ENCODE measurements at regions not wholly inside any gene's neighbourhood (a gene's known extent, or its start where the extent isn't known, plus 50 kb on each side); places are given as distances from the start of the nearest gene placed in this dataset.
"Not testable (repeated sequence)": the region's sequence is repeated elsewhere in the genome, so short reads cannot be mapped to it uniquely, and the experiment has no call there.

- Histone ChIP-seq H3K4me3 (no peak overlapping the region), H3K9me3 (no peaks in the 10 kb centered on the region), H3K4me1 (no peaks in the 10 kb centered on the region), H3K27me3 (ENCODE audit: low read depth) (no peaks in the 10 kb centered on the region), H3K36me3 (replicated peaks) (no peaks in the 10 kb centered on the region)
- in situ Hi-C loops (cut with MboI; ENCODE audit: low sequenced_read_pairs), result no loop called here
- DNase-seq (ENCODE audit: low spot score in 2 of 2), result no peak
Measured at GRCh38 chr2:65580824-65581223, 148.4 kb upstream of the SPRED2 start.

- Histone ChIP-seq H3K27me3 (ENCODE audit: low read depth) (no peaks in the 10 kb centered on the region), H3K4me3 (no peak overlapping the region), H3K9me3 (no peaks in the 10 kb centered on the region), H3K4me1 (peaks cover 1% of the 10 kb centered on the region; the same call in 1 of the 2 replicates), H3K36me3 (replicated peaks) (no peaks in the 10 kb centered on the region)
- in situ Hi-C loops (cut with MboI; ENCODE audit: low sequenced_read_pairs), result no loop called here
- no peak for DNase-seq (ENCODE audit: low spot score in 2 of 2)
Measured at GRCh38 chr2:65579506-65580235, 147.3 kb upstream of the SPRED2 start.

- Histone ChIP-seq H3K27me3 (ENCODE audit: low read depth) (no peaks in the 10 kb centered on the region), H3K36me3 (replicated peaks) (no peaks in the 10 kb centered on the region), H3K9me3 (no peaks in the 10 kb centered on the region), H3K4me3 (no peak overlapping the region), H3K4me1 (peaks cover 6% of the 10 kb centered on the region; the same call in 1 of the 2 replicates)
- in situ Hi-C loops (cut with MboI; ENCODE audit: low sequenced_read_pairs), result no loop called here
- DNase-seq (ENCODE audit: low spot score in 2 of 2), result no peak
Measured at GRCh38 chr2:65577654-65578053, 145.3 kb upstream of the SPRED2 start.

GRCh38 chr2:65576861-65577601 lies 144.6 kb upstream of the SPRED2 start:
- H3K9me3 ChIP-seq, result no peaks in the 10 kb centered on the region
- H3K4me1 ChIP-seq, result peaks cover 6% of the 10 kb centered on the region; the same call in 1 of the 2 replicates
- no peaks in the 10 kb centered on the region for H3K27me3 ChIP-seq (ENCODE audit: low read depth)
- no peaks in the 10 kb centered on the region for H3K36me3 ChIP-seq (replicated peaks)
- in situ Hi-C loops (cut with MboI; ENCODE audit: low sequenced_read_pairs), result no loop called here
- DNase-seq (ENCODE audit: low spot score in 2 of 2), result no peak
- H3K4me3 ChIP-seq, result no peak overlapping the region

- Histone ChIP-seq H3K36me3 (replicated peaks) (no peaks in the 10 kb centered on the region), H3K4me1 (peaks cover 6% of the 10 kb centered on the region; the same call in 1 of the 2 replicates), H3K4me3 (no peak overlapping the region), H3K27me3 (ENCODE audit: low read depth) (no peaks in the 10 kb centered on the region), H3K9me3 (no peaks in the 10 kb centered on the region)
- in situ Hi-C loops (cut with MboI; ENCODE audit: low sequenced_read_pairs), result no loop called here
- DNase-seq (ENCODE audit: low spot score in 2 of 2), result no peak
Measured at GRCh38 chr2:65576278-65576677, 143.9 kb upstream of the SPRED2 start.

GRCh38 chr2:65574993-65575392 lies 142.6 kb upstream of the SPRED2 start:
- in situ Hi-C loops (cut with MboI; ENCODE audit: low sequenced_read_pairs), result loop anchor here (25.0 kb wide), 1 partner anchor 663 kb away; no protein-coding TSS in a partner anchor
- Histone ChIP-seq H3K4me3 (no peak overlapping the region), H3K27me3 (ENCODE audit: low read depth) (no peaks in the 10 kb centered on the region), H3K9me3 (no peaks in the 10 kb centered on the region), H3K4me1 (peaks cover 6% of the 10 kb centered on the region; the same call in 1 of the 2 replicates), H3K36me3 (replicated peaks) (no peaks in the 10 kb centered on the region)
- DNase-seq (ENCODE audit: low spot score in 2 of 2), result no peak

GRCh38 chr2:65568656-65569440 lies 136.4 kb upstream of the SPRED2 start:
- not testable (repeated sequence) for H3K36me3 ChIP-seq (replicated peaks); H3K27me3 ChIP-seq (ENCODE audit: low read depth); H3K4me3 ChIP-seq; H3K9me3 ChIP-seq; H3K4me1 ChIP-seq; DNase-seq (ENCODE audit: low spot score in 2 of 2)
- in situ Hi-C loops (cut with MboI; ENCODE audit: low sequenced_read_pairs), result loop anchor here (10.0 to 25.0 kb wide), 2 partner anchors 514 to 657 kb away; partner anchors contain the start of gene CEP68

GRCh38 chr2:65566617-65567016 lies 134.2 kb upstream of the SPRED2 start:
- Histone ChIP-seq H3K36me3 (replicated peaks) (no peaks in the 10 kb centered on the region), H3K9me3 (no peaks in the 10 kb centered on the region), H3K4me1 (peaks cover 9% of the 10 kb centered on the region), H3K4me3 (no peak overlapping the region), H3K27me3 (ENCODE audit: low read depth) (no peaks in the 10 kb centered on the region)
- in situ Hi-C loops (cut with MboI; ENCODE audit: low sequenced_read_pairs), result loop anchor here (10.0 to 25.0 kb wide), 2 partner anchors 512 to 654 kb away; partner anchors contain the start of gene CEP68
- DNase-seq (ENCODE audit: low spot score in 2 of 2), result peak; percentile 29 to 72

- no peaks in the 10 kb centered on the region for H3K9me3 ChIP-seq
- no peak overlapping the region for H3K4me3 ChIP-seq
- H3K27me3 ChIP-seq (ENCODE audit: low read depth), result no peaks in the 10 kb centered on the region
- in situ Hi-C loops (cut with MboI; ENCODE audit: low sequenced_read_pairs), result loop anchor here (10.0 to 25.0 kb wide), 2 partner anchors 511 to 653 kb away; partner anchors contain the start of gene CEP68
- DNase-seq (ENCODE audit: low spot score in 2 of 2), result no peak
- no peaks in the 10 kb centered on the region for H3K36me3 ChIP-seq (replicated peaks)
- H3K4me1 ChIP-seq, result peaks cover 9% of the 10 kb centered on the region
Measured at GRCh38 chr2:65565681-65566080, 133.3 kb upstream of the SPRED2 start.

GRCh38 chr2:65564299-65564698 lies 131.9 kb upstream of the SPRED2 start:
- in situ Hi-C loops (cut with MboI; ENCODE audit: low sequenced_read_pairs), result loop anchor here (10.0 to 25.0 kb wide), 2 partner anchors 509 to 652 kb away; partner anchors contain the start of gene CEP68
- H3K4me1 ChIP-seq, result peaks cover 9% of the 10 kb centered on the region
- H3K36me3 ChIP-seq (replicated peaks), result no peaks in the 10 kb centered on the region
- no peak for DNase-seq (ENCODE audit: low spot score in 2 of 2)
- no peaks in the 10 kb centered on the region for H3K9me3 ChIP-seq
- no peak overlapping the region for H3K4me3 ChIP-seq
- H3K27me3 ChIP-seq (ENCODE audit: low read depth), result no peaks in the 10 kb centered on the region

GRCh38 chr2:65562890-65563289 lies 130.5 kb upstream of the SPRED2 start:
- peaks cover 17% of the 10 kb centered on the region for H3K4me1 ChIP-seq
- H3K36me3 ChIP-seq (replicated peaks), result no peaks in the 10 kb centered on the region
- no peaks in the 10 kb centered on the region for H3K9me3 ChIP-seq
- H3K27me3 ChIP-seq (ENCODE audit: low read depth), result no peaks in the 10 kb centered on the region
- no peak overlapping the region for H3K4me3 ChIP-seq
- DNase-seq (ENCODE audit: low spot score in 2 of 2), result no peak
- in situ Hi-C loops (cut with MboI; ENCODE audit: low sequenced_read_pairs), result loop anchor here (10.0 to 25.0 kb wide), 2 partner anchors 508 to 651 kb away; partner anchors contain the start of gene CEP68

- no peaks in the 10 kb centered on the region for H3K9me3 ChIP-seq
- no peaks in the 10 kb centered on the region for H3K27me3 ChIP-seq (ENCODE audit: low read depth)
- in situ Hi-C loops (cut with MboI; ENCODE audit: low sequenced_read_pairs), result loop anchor here (25.0 kb wide), 1 partner anchor 646 kb away; no protein-coding TSS in a partner anchor
- H3K4me3 ChIP-seq, result no peak overlapping the region
- H3K4me1 ChIP-seq, result peaks cover 17% of the 10 kb centered on the region
- DNase-seq (ENCODE audit: low spot score in 2 of 2), result no peak
- no peaks in the 10 kb centered on the region for H3K36me3 ChIP-seq (replicated peaks)
Measured at GRCh38 chr2:65558743-65559142, 126.3 kb upstream of the SPRED2 start.
